HepG2 (cell line): ENCODE measurements at regions not wholly inside any gene's neighbourhood (a gene's known extent, or its start where the extent isn't known, plus 50 kb on each side); places are given as distances from the start of the nearest gene placed in this dataset.

Source experiments
- ATAC-seq: fragments of 200-7000 bp; cut with Tn5 transposase; 3 replicates; pipeline ENCODE4 v1.9.1; 2020; ENCODE audit warnings: mild to moderate bottlenecking, moderate library complexity
- BruUV-seq: library from RNA; stranded (reverse); fragments of 400-500 nt; replicated peaks from 2 replicates; lab custom pipeline; 2021; lab: Mats Ljungman, UMichigan
- CTCF ChIA-PET: fragments of 300-600 bp; formaldehyde crosslinking; extraction: SDS; loops from one replicate; lab custom pipeline; 2021; ENCODE audit warnings: low total read pairs, inconsistent platforms, low intra/inter-chr PET ratio; lab: Yijun Ruan, JAX
- POLR2A ChIA-PET: fragments of 350-600 bp; sonication (Branson Sonifier 250); formaldehyde crosslinking; loops from one replicate; lab custom pipeline; 2020; ENCODE audit warnings: antibody characterized with exemption, inconsistent platforms; lab: Yijun Ruan, JAX
- DNase-seq: peaks from one replicate; pipeline ENCODE4 v3.0.0-alpha.2; 2015; ENCODE audit warnings: low spot score
- FAIRE-seq: peaks from 3 replicates; lab custom pipeline; 2011; peaks lifted over from hg19 to GRCh38; lab: Jason Lieb, UNC
- H2AFZ ChIP-seq: one replicate; pipeline ENCODE4 v1.6.1; 2011; ENCODE audit warnings: low read length, inconsistent platforms
- H3K27ac ChIP-seq: fragments of 300-600 bp; 3 replicates; pipeline ENCODE4 v1.8.0; 2011; ENCODE audit warnings: mixed run types, mild to moderate bottlenecking, mixed read lengths, low read length, inconsistent platforms; ENCODE audit not compliant: insufficient read depth; ENCODE audit errors: extremely low read length
- H3K27me3 ChIP-seq, 2 experiments: fragments of 200-600 bp in 1 of 2; 2 replicates in 1 of 2; 3 replicates in 1 of 2; pipeline versions ENCODE4 v1.6.0 to v1.8.0; 2011; ENCODE audit warnings: low read length in 2 of 2, mild to moderate bottlenecking in 2 of 2, moderate library complexity in 2 of 2, inconsistent platforms in 1 of 2; ENCODE audit not compliant: insufficient read depth in 2 of 2, control insufficient read depth in 1 of 2
- H3K36me3 ChIP-seq, 2 experiments: fragments of 200-600 bp in 1 of 2; replicated peaks in 1 of 2; 2 replicates in 1 of 2; 3 replicates in 1 of 2; pipeline versions ENCODE4 v1.5.1 to v1.8.0; 2011; ENCODE audit warnings: low read length in 2 of 2, inconsistent platforms in 1 of 2; ENCODE audit not compliant: insufficient read depth in 2 of 2, control insufficient read depth in 1 of 2
- H3K4me1 ChIP-seq: 2 replicates; pipeline ENCODE4 v1.5.1; 2012; ENCODE audit warnings: low read length, inconsistent platforms; ENCODE audit not compliant: insufficient read depth
- H3K4me2 ChIP-seq: 2 replicates; pipeline ENCODE4 v1.6.0; 2011; ENCODE audit warnings: low read depth, low read length, inconsistent platforms
- H3K4me3 ChIP-seq, 3 experiments: fragments of 200-600 bp in 1 of 3; sonication (generic), shearing (Covaris generic) in 1 of 3; replicated peaks in 1 of 3; 2 replicates each; pipeline ENCODE4 v1.5.1; 2011 to 2016; ENCODE audit warnings: low read length in 3 of 3, inconsistent platforms in 2 of 3, low read depth in 2 of 3, mild to moderate bottlenecking in 2 of 3, control low read depth in 1 of 3, mixed read lengths in 1 of 3; ENCODE audit not compliant: insufficient read depth in 1 of 3
- H3K79me2 ChIP-seq: one replicate; pipeline ENCODE4 v1.6.1; 2011; ENCODE audit warnings: low read length, inconsistent platforms; ENCODE audit not compliant: insufficient read depth
- H3K9ac ChIP-seq: 2 replicates; pipeline ENCODE4 v1.6.0; 2011; ENCODE audit warnings: mild to moderate bottlenecking, low read depth, low read length, inconsistent platforms; ENCODE audit not compliant: insufficient read depth
- H3K9me3 ChIP-seq: 2 replicates; pipeline ENCODE4 v1.5.1; 2012; ENCODE audit warnings: mild to moderate bottlenecking, low read length
- H4K20me1 ChIP-seq: 2 replicates; pipeline ENCODE4 v1.6.0; 2011; ENCODE audit warnings: inconsistent platforms, mild to moderate bottlenecking, low read length, moderate library complexity; ENCODE audit not compliant: insufficient read depth
- CHD2 ChIP-seq: IDR thresholded peaks from 2 replicates; pipeline ENCODE4 v1.6.1; 2011; ENCODE audit warnings: low read depth, low read length, improper control_type of control experiment
- GFI1 ChIP-seq: sonication (generic); formaldehyde crosslinking; IDR thresholded peaks from 2 replicates; pipeline ENCODE4 v1.5.0; 2020; ENCODE audit warnings: missing genetic modification reagents, mild to moderate bottlenecking, borderline replicate concordance
- JUNB ChIP-seq: sonication (generic); formaldehyde crosslinking; IDR thresholded peaks from 2 replicates; pipeline ENCODE4 v1.8.0; 2022; ENCODE audit warnings: missing genetic modification reagents, mild to moderate bottlenecking, borderline replicate concordance
- NAIF1 ChIP-seq: sonication (generic); formaldehyde crosslinking; IDR thresholded peaks from 2 replicates; pipeline ENCODE4 v1.5.0; 2020; ENCODE audit warnings: mild to moderate bottlenecking, missing genetic modification reagents, borderline replicate concordance
- NFE2L2 ChIP-seq: fragments of 150-350 bp; IDR thresholded peaks from 2 replicates; pipeline ENCODE4 v1.6.1; 2014; ENCODE audit warnings: low read length
- RORA ChIP-seq: sonication (generic); formaldehyde crosslinking; IDR thresholded peaks from 2 replicates; pipeline ENCODE4 v1.5.0; 2020; ENCODE audit warnings: mild to moderate bottlenecking, missing genetic modification reagents, moderate library complexity
- SCMH1 ChIP-seq: sonication (generic); formaldehyde crosslinking; IDR thresholded peaks from 2 replicates; pipeline ENCODE4 v1.9.0; 2021; ENCODE audit warnings: missing genetic modification reagents, mild to moderate bottlenecking, borderline replicate concordance
- SMAD1 ChIP-seq: sonication (generic); formaldehyde crosslinking; IDR thresholded peaks from 2 replicates; pipeline ENCODE4 v1.4.0; 2020; ENCODE audit warnings: missing genetic modification reagents, low read depth, mild to moderate bottlenecking, borderline replicate concordance
- SNAPC2 ChIP-seq: sonication (generic); formaldehyde crosslinking; IDR thresholded peaks from 2 replicates; pipeline ENCODE4 v1.8.1; 2022; ENCODE audit warnings: mild to moderate bottlenecking, missing genetic modification reagents
- TEAD2 ChIP-seq: sonication (generic); formaldehyde crosslinking; IDR thresholded peaks from 2 replicates; pipeline ENCODE4 v1.9.0; 2021; ENCODE audit warnings: missing genetic modification reagents
- TEAD3 ChIP-seq: optimal IDR thresholded peaks from 2 replicates; pipeline ENCODE3; 2016; ENCODE audit warnings: borderline replicate concordance
- ZNF143 ChIP-seq: sonication (generic); formaldehyde crosslinking; IDR thresholded peaks from 2 replicates; pipeline ENCODE4 v1.4.0; 2020; ENCODE audit warnings: missing genetic modification reagents
- ZNF274 ChIP-seq: sonication (generic); formaldehyde crosslinking; IDR thresholded peaks from 2 replicates; pipeline ENCODE4 v1.5.1; 2020; ENCODE audit warnings: mild to moderate bottlenecking, missing genetic modification reagents
- WGBS: methylation state at CpG from one replicate; pipeline ENCODE4 v1.1.6; 2017; ENCODE audit warnings: low lambda C conversion rate; 5-methylcytosine and 5-hydroxymethylcytosine counted together
- in situ Hi-C: cut with HindIII; loops from 2 replicates; pipeline ENCODE4 v1.10.0; 2017; ENCODE audit warnings: low pct_unique_long_range_greater_than_20kb; ENCODE audit not compliant: extremely low pct_ligation_motif_present
- intact Hi-C: fragments of 100-400 bp; cut with micrococcal nuclease; formaldehyde crosslinking; loops from one replicate; pipeline ENCODE4 v1.10.0; 2022; ENCODE audit not compliant: unreplicated experiment
- TF ChIP-seq, protein P1 (sequence below): sonication (generic); formaldehyde crosslinking; IDR thresholded peaks from 2 replicates; pipeline ENCODE4 v1.5.0; 2020; ENCODE audit warnings: mild to moderate bottlenecking, missing genetic modification reagents
- TF ChIP-seq, protein P2 (sequence below): IDR thresholded peaks from 2 replicates; pipeline ENCODE4 v1.6.1; 2016; ENCODE audit warnings: missing genetic modification reagents, missing compliant biosample characterization
- TF ChIP-seq, protein P3 (sequence below), 2 experiments: sonication (generic) in 1 of 2; formaldehyde crosslinking in 1 of 2; IDR thresholded peaks; 2 replicates each; pipeline versions ENCODE4 v1.4.0 to v1.6.1; 2016 to 2020; ENCODE audit warnings: borderline replicate concordance in 1 of 2, low read depth in 1 of 2, mild to moderate bottlenecking in 1 of 2, missing genetic modification reagents in 1 of 2

DNA sequence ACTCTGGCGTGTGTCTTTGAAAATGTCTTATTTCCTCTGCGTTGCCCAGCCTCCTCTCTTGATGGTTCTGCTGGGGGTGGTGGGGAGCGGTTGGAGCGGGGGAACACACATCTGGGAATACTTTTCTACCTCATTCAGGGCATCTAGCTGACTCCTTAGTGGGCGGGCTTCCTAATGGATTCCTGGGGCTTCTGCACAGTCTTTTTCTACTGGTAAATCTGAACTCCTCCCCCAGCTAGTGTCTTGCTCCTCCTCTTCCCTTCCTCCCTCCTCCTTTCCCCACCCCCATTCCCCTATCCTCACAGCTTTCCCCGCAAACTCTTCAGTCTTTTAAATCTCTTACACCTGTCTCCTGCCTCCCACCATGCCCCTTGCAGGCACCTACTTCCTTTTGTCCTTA, 74.4 kb downstream of the PRL start (continued):
- TF ChIP-seq, protein P1, sequence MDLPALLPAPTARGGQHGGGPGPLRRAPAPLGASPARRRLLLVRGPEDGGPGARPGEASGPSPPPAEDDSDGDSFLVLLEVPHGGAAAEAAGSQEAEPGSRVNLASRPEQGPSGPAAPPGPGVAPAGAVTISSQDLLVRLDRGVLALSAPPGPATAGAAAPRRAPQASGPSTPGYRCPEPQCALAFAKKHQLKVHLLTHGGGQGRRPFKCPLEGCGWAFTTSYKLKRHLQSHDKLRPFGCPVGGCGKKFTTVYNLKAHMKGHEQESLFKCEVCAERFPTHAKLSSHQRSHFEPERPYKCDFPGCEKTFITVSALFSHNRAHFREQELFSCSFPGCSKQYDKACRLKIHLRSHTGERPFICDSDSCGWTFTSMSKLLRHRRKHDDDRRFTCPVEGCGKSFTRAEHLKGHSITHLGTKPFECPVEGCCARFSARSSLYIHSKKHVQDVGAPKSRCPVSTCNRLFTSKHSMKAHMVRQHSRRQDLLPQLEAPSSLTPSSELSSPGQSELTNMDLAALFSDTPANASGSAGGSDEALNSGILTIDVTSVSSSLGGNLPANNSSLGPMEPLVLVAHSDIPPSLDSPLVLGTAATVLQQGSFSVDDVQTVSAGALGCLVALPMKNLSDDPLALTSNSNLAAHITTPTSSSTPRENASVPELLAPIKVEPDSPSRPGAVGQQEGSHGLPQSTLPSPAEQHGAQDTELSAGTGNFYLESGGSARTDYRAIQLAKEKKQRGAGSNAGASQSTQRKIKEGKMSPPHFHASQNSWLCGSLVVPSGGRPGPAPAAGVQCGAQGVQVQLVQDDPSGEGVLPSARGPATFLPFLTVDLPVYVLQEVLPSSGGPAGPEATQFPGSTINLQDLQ (CRISPR knock-in tag) = no peak
- TF ChIP-seq TEAD2 (CRISPR knock-in tag) = no peak
- no peak for TF ChIP-seq SCMH1 (CRISPR knock-in tag)
- no peak for TF ChIP-seq CHD2

DNA sequence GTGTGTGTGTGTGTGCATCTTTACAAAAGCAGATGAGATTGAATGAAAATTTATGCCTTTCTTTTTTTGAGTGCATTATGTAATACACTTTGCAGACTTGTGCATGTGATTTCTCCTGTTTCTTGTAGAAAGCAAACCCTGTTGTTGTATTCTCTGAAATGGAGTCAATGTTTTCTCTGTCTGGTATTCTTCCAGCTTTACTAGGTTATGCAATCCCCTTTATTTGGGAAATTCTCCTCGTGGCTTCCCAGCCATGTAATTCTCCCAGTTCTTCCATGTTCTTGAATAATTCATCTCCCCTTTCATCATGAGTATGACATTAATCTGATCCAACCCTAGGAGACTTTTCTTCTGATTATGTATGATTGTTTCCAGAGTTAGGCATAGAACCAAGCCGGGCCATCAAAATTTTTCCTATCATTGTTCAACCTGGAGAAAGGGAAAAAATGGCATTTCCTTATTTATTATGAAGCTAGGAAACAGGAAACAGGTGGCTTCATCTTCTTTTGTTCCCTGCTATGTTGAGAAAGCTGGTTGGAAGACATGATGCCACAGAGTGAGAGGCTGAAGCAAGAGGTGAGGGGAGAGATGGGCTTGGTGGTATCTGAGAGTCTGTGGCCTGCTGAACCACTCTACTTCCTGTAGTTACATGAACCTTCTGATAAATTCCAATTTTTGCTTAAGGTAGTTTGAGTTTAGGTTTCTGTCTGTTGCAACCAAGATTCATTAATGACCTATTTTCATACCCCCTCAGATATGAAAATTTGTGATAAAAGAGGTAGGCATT, 68.8 kb downstream of the PRL start:
- no TSS peak for BruUV-seq
- Histone ChIP-seq H3K4me1 (no peaks in the 10 kb centered on the region), H3K9me3 (peaks cover 90% of the 10 kb centered on the region), H3K27me3 (no peaks in the 10 kb centered on the region), H3K79me2 (no peaks in the 10 kb centered on the region), H3K4me3 (no peak overlapping the region), H3K27ac (no peak overlapping the region), H3K36me3 (no peaks in the 10 kb centered on the region), H2AFZ (no peak overlapping the region), H3K4me2 (no peak overlapping the region), H4K20me1 (no peaks in the 10 kb centered on the region), H3K9ac (no peak overlapping the region)
- ChIA-PET CTCF (no interaction called here), POLR2A (no interaction called here)
- in situ Hi-C loops = no loop called here
- no peak for FAIRE-seq
- intact Hi-C loops = no loop called here
- no peak for DNase-seq
- ATAC-seq = no peak
- WGBS = 23% methylated on average over 2 of the region's 2 CpGs
- TF ChIP-seq TEAD3 (no peak), RORA (CRISPR knock-in tag) (no peak), GFI1 (CRISPR knock-in tag) (no peak), SNAPC2 (CRISPR knock-in tag) (no peak), ZNF274 (CRISPR knock-in tag) (no peak), NAIF1 (CRISPR knock-in tag) (no peak), NFE2L2 (no peak), ZNF143 (no peak), JUNB (CRISPR knock-in tag) (no peak), SMAD1 (CRISPR knock-in tag) (no peak)
- TF ChIP-seq, protein P2, sequence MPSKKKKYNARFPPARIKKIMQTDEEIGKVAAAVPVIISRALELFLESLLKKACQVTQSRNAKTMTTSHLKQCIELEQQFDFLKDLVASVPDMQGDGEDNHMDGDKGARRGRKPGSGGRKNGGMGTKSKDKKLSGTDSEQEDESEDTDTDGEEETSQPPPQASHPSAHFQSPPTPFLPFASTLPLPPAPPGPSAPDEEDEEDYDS (CRISPR knock-in tag) = no peak
- TF ChIP-seq, protein P3, sequence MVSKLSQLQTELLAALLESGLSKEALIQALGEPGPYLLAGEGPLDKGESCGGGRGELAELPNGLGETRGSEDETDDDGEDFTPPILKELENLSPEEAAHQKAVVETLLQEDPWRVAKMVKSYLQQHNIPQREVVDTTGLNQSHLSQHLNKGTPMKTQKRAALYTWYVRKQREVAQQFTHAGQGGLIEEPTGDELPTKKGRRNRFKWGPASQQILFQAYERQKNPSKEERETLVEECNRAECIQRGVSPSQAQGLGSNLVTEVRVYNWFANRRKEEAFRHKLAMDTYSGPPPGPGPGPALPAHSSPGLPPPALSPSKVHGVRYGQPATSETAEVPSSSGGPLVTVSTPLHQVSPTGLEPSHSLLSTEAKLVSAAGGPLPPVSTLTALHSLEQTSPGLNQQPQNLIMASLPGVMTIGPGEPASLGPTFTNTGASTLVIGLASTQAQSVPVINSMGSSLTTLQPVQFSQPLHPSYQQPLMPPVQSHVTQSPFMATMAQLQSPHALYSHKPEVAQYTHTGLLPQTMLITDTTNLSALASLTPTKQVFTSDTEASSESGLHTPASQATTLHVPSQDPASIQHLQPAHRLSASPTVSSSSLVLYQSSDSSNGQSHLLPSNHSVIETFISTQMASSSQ (IDR thresholded peaks at IDR 0.05; ENCODE audit: low read depth) = no peak
- TF ChIP-seq, protein P3 (CRISPR knock-in tag; IDR thresholded peaks at IDR 0.05; ENCODE audit: borderline replicate concordance) = no peak
